Mesenchymal stem cell (in vitro differentiated cells and primary cell): ENCODE measurements at regions not wholly inside any gene's neighbourhood (a gene's known extent, or its start where the extent isn't known, plus 50 kb on each side); places are given as distances from the start of the nearest gene placed in this dataset.

Experiments used
- DNase-seq: peaks from one replicate; pipeline ENCODE4 v3.0.0-alpha.2; 2013
- H2AFZ ChIP-seq: one replicate; pipeline ENCODE4 v1.6.1; 2013; ENCODE audit warnings: low read depth, mild to moderate bottlenecking, control low read depth, inconsistent platforms, low read length, moderate library complexity
- H2AK5ac ChIP-seq: 2 replicates; pipeline ENCODE4 v1.6.1; 2013; ENCODE audit warnings: low read length, moderate library complexity, mild to moderate bottlenecking, inconsistent platforms; ENCODE audit not compliant: severe bottlenecking
- H2BK120ac ChIP-seq: one replicate; pipeline ENCODE4 v1.6.1; 2013; ENCODE audit warnings: low read depth, mild to moderate bottlenecking, inconsistent platforms, low read length, moderate library complexity
- H2BK12ac ChIP-seq, 2 experiments: one replicate each; pipeline ENCODE4 v1.6.1; 2013; ENCODE audit warnings: inconsistent platforms in 2 of 2, low read length in 2 of 2, mild to moderate bottlenecking in 2 of 2, moderate library complexity in 2 of 2, control low read depth in 1 of 2
- H2BK15ac ChIP-seq: one replicate; pipeline ENCODE4 v1.6.1; 2013; ENCODE audit warnings: mild to moderate bottlenecking, low read depth, inconsistent platforms; ENCODE audit not compliant: poor library complexity, severe bottlenecking
- H2BK5ac ChIP-seq: 2 replicates; pipeline ENCODE4 v1.6.1; 2013; ENCODE audit warnings: low read depth, mild to moderate bottlenecking, low read length, control low read depth, inconsistent platforms; ENCODE audit not compliant: poor library complexity, severe bottlenecking
- H3K14ac ChIP-seq, 2 experiments: one replicate each; pipeline ENCODE4 v1.6.1; 2013; ENCODE audit warnings: inconsistent platforms in 2 of 2, low read length in 2 of 2, control low read depth in 1 of 2, mild to moderate bottlenecking in 1 of 2, moderate library complexity in 1 of 2
- H3K18ac ChIP-seq, 2 experiments: one replicate each; pipeline ENCODE4 v1.6.1; 2013; ENCODE audit warnings: inconsistent platforms in 2 of 2, low read length in 2 of 2, control low read depth in 1 of 2, low read depth in 1 of 2, mild to moderate bottlenecking in 1 of 2
- H3K23ac ChIP-seq, 2 experiments: one replicate each; pipeline ENCODE4 v1.6.1; 2013; ENCODE audit warnings: inconsistent platforms in 2 of 2, low read length in 2 of 2, mild to moderate bottlenecking in 2 of 2, moderate library complexity in 2 of 2, control low read depth in 1 of 2
- H3K27ac ChIP-seq: 2 replicates; pipeline ENCODE4 v1.5.1; 2013; ENCODE audit warnings: mild to moderate bottlenecking, moderate library complexity, low read length, control low read depth, inconsistent platforms; ENCODE audit not compliant: poor library complexity, severe bottlenecking
- H3K27me3 ChIP-seq, 2 experiments: 2 replicates each; pipeline versions ENCODE4 v1.6.1 to v1.7.0; 2013; ENCODE audit warnings: low read length in 2 of 2, mild to moderate bottlenecking in 2 of 2, moderate library complexity in 2 of 2, control low read depth in 1 of 2, inconsistent platforms in 1 of 2; ENCODE audit not compliant: control insufficient read depth in 1 of 2, insufficient read depth in 1 of 2
- H3K36me3 ChIP-seq, 2 experiments: 2 replicates each; pipeline versions ENCODE4 v1.6.1 to v1.7.0; 2013; ENCODE audit warnings: low read length in 2 of 2, control low read depth in 1 of 2, inconsistent platforms in 1 of 2, low read depth in 1 of 2, mild to moderate bottlenecking in 1 of 2; ENCODE audit not compliant: insufficient read depth in 2 of 2, control insufficient read depth in 1 of 2
- H3K4ac ChIP-seq, 2 experiments: one replicate each; pipeline ENCODE4 v1.6.1; 2013; ENCODE audit warnings: inconsistent platforms in 2 of 2, low read length in 2 of 2, mild to moderate bottlenecking in 2 of 2, moderate library complexity in 2 of 2, control low read depth in 1 of 2, low read depth in 1 of 2
- H3K4me1 ChIP-seq: 2 replicates; pipeline ENCODE4 v1.6.1; 2013; ENCODE audit warnings: low read depth, low read length, control low read depth; ENCODE audit not compliant: control insufficient read depth, insufficient read depth
- H3K4me2 ChIP-seq: 2 replicates; pipeline ENCODE4 v1.6.1; 2013; ENCODE audit warnings: low read length, mild to moderate bottlenecking, inconsistent platforms; ENCODE audit not compliant: poor library complexity, severe bottlenecking
- H3K4me3 ChIP-seq, 2 experiments: 2 replicates each; pipeline versions ENCODE4 v1.5.1 to v1.7.0; 2013; ENCODE audit warnings: low read length in 2 of 2, mild to moderate bottlenecking in 2 of 2, control low read depth in 1 of 2, low read depth in 1 of 2; ENCODE audit not compliant: insufficient read depth in 1 of 2
- H3K79me1 ChIP-seq: replicated peaks from 2 replicates; pipeline ENCODE4 v1.6.1; 2013; ENCODE audit warnings: mild to moderate bottlenecking, control low read depth, low read length, inconsistent platforms; ENCODE audit not compliant: poor library complexity, severe bottlenecking
- H3K9ac ChIP-seq: 2 replicates; pipeline ENCODE4 v1.7.0; 2013; ENCODE audit warnings: mild to moderate bottlenecking, low read length, moderate library complexity
- H3K9me3 ChIP-seq: 2 replicates; pipeline ENCODE4 v1.7.0; 2013; ENCODE audit warnings: mild to moderate bottlenecking, low read length; ENCODE audit not compliant: control insufficient read depth
- H4K8ac ChIP-seq: one replicate; pipeline ENCODE4 v1.6.1; 2013; ENCODE audit warnings: inconsistent platforms, mild to moderate bottlenecking, low read length, moderate library complexity
- H4K91ac ChIP-seq: one replicate; pipeline ENCODE4 v1.6.1; 2013; ENCODE audit warnings: mild to moderate bottlenecking, low read length, inconsistent platforms
- WGBS: methylation state at CpG from one replicate; pipeline ENCODE4 v1.1.7; 2013; ENCODE audit warnings: mixed read lengths; 5-methylcytosine and 5-hydroxymethylcytosine counted together

GRCh38 chr1:58904299-58905125 lies 120.7 kb upstream of the JUN start:
- H2AFZ ChIP-seq, result no peak overlapping the region
- WGBS, result 65% methylated on average over 3 of the region's 8 CpGs
- peak overlapping the region; percentile 83 for H4K8ac ChIP-seq
- H3K23ac ChIP-seq, result no peak overlapping the region
- H2BK5ac ChIP-seq, result peak overlapping the region; percentile 91
- no peaks in the 10 kb centered on the region for H3K9me3 ChIP-seq
- peak overlapping the region; percentile 62 to 70 for H3K4me3 ChIP-seq
- H3K79me1 ChIP-seq, result no peaks in the 10 kb centered on the region
- peak overlapping the region; percentile 31 for H2AK5ac ChIP-seq
- no peak for DNase-seq
- H2BK120ac ChIP-seq, result peak overlapping the region; percentile 91
- H3K27me3 ChIP-seq, result no peaks in the 10 kb centered on the region
- H3K14ac ChIP-seq, result no peak overlapping the region
- peak overlapping the region; percentile 76 for H3K4me2 ChIP-seq
- H3K4me1 ChIP-seq, result peaks cover 7% of the 10 kb centered on the region
- no peak overlapping the region for H2BK15ac ChIP-seq
- H3K36me3 ChIP-seq, result no peaks in the 10 kb centered on the region
- peak overlapping the region; percentile 90 for H3K9ac ChIP-seq
- peak overlapping the region; percentile 88 to 89 for H3K18ac ChIP-seq
- peak overlapping the region; percentile 90 for H4K91ac ChIP-seq
- peak overlapping the region; percentile 84 to 88 for H3K4ac ChIP-seq
- H3K27ac ChIP-seq, result peak overlapping the region; percentile 68
- H2BK12ac ChIP-seq, result peak overlapping the region in 1 of 2 experiments; percentile 92

DNA sequence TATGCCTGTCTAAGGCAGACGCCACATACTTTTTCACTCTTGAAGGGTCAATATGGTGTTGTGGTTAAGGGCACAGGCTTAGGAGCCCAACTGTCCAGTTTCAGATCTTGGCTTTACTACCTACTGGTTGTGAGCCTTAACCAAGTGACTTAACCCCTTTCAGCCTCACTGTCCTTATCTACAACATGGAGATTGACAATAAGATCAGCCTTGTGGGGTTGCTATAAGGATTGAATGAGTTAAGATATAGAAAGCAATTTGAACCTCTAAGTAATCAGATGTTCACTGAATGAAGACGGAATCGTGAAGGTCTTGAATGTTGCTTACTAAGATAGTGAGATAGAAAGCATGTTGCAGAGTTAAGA lies 121.3 kb upstream of the JUN start:
- H4K91ac ChIP-seq, result no peak overlapping the region
- H4K8ac ChIP-seq, result no peak overlapping the region
- no peaks in the 10 kb centered on the region for H3K36me3 ChIP-seq
- H3K79me1 ChIP-seq, result no peaks in the 10 kb centered on the region
- WGBS, result 99% methylated on average over 2 of the region's 3 CpGs
- H3K14ac ChIP-seq, result no peak overlapping the region
- no peak overlapping the region for H3K4me2 ChIP-seq
- H3K18ac ChIP-seq, result peak overlapping the region in 1 of 2 experiments; percentile 67
- H3K4me1 ChIP-seq, result peaks cover 7% of the 10 kb centered on the region
- no peak overlapping the region for H2BK5ac ChIP-seq
- no peaks in the 10 kb centered on the region for H3K9me3 ChIP-seq
- no peak for DNase-seq
- H3K9ac ChIP-seq, result peak overlapping the region; percentile 90
- H3K4ac ChIP-seq, result peak overlapping the region in 1 of 2 experiments; percentile 36
- no peak overlapping the region for H3K4me3 ChIP-seq
- peak overlapping the region; percentile 32 to 92 for H2BK12ac ChIP-seq
- H2BK15ac ChIP-seq, result no peak overlapping the region
- no peak overlapping the region for H2BK120ac ChIP-seq
- H3K23ac ChIP-seq, result no peak overlapping the region
- no peak overlapping the region for H2AFZ ChIP-seq
- no peaks in the 10 kb centered on the region for H3K27me3 ChIP-seq
- no peak overlapping the region for H3K27ac ChIP-seq
- peak overlapping the region; percentile 31 for H2AK5ac ChIP-seq

GRCh38 chr1:58905628-58906221 lies 121.9 kb upstream of the JUN start:
- H2BK120ac ChIP-seq, result no peak overlapping the region
- H4K8ac ChIP-seq, result peak overlapping the region; percentile 39
- peaks cover 6% of the 10 kb centered on the region for H3K4me1 ChIP-seq
- no peak overlapping the region for H2BK5ac ChIP-seq
- H2BK12ac ChIP-seq, result peak overlapping the region in 1 of 2 experiments; percentile 38
- no peaks in the 10 kb centered on the region for H3K9me3 ChIP-seq
- H3K18ac ChIP-seq, result peak overlapping the region in 1 of 2 experiments; percentile 6
- H3K23ac ChIP-seq, result no peak overlapping the region
- H3K27ac ChIP-seq, result no peak overlapping the region
- H3K79me1 ChIP-seq, result no peaks in the 10 kb centered on the region
- H3K9ac ChIP-seq, result no peak overlapping the region
- peak overlapping the region in 1 of 2 experiments; percentile 6 for H3K4ac ChIP-seq
- H2AK5ac ChIP-seq, result peak overlapping the region; percentile 43
- H2BK15ac ChIP-seq, result no peak overlapping the region
- no peak for DNase-seq
- no peaks in the 10 kb centered on the region for H3K27me3 ChIP-seq
- H4K91ac ChIP-seq, result no peak overlapping the region
- H2AFZ ChIP-seq, result no peak overlapping the region
- 93% methylated on average over 3 of the region's 3 CpGs for WGBS
- H3K4me3 ChIP-seq, result no peak overlapping the region
- H3K4me2 ChIP-seq, result no peak overlapping the region
- H3K36me3 ChIP-seq, result no peaks in the 10 kb centered on the region
- no peak overlapping the region for H3K14ac ChIP-seq

- no peak overlapping the region for H3K4me3 ChIP-seq
- H2BK5ac ChIP-seq, result no peak overlapping the region
- peak overlapping the region in 1 of 2 experiments; percentile 45 for H3K4ac ChIP-seq
- H3K9me3 ChIP-seq, result no peaks in the 10 kb centered on the region
- peak overlapping the region; percentile 83 for H4K8ac ChIP-seq
- H4K91ac ChIP-seq, result no peak overlapping the region
- no peak overlapping the region for H3K9ac ChIP-seq
- H2BK15ac ChIP-seq, result no peak overlapping the region
- H3K4me1 ChIP-seq, result peaks cover 6% of the 10 kb centered on the region
- no peak overlapping the region for H3K27ac ChIP-seq
- H3K36me3 ChIP-seq, result no peaks in the 10 kb centered on the region
- no peaks in the 10 kb centered on the region for H3K27me3 ChIP-seq
- H3K14ac ChIP-seq, result no peak overlapping the region
- H3K79me1 ChIP-seq, result no peaks in the 10 kb centered on the region
- H2AFZ ChIP-seq, result no peak overlapping the region
- H3K18ac ChIP-seq, result peak overlapping the region in 1 of 2 experiments; percentile 85
- 89% methylated on average over 3 of the region's 3 CpGs for WGBS
- peak overlapping the region; percentile 38 to 73 for H2BK12ac ChIP-seq
- H2BK120ac ChIP-seq, result peak overlapping the region; percentile 59
- no peak overlapping the region for H3K23ac ChIP-seq
- no peak overlapping the region for H3K4me2 ChIP-seq
- DNase-seq, result no peak
- peak overlapping the region; percentile 72 for H2AK5ac ChIP-seq
Observed at GRCh38 chr1:58907398-58907797, 123.6 kb upstream of the JUN start.
